ENCODE measurements at regions not wholly inside any gene's neighbourhood (a gene's known extent, or its start where the extent isn't known, plus 50 kb on each side); places are given as distances from the start of the nearest gene placed in this dataset.
A peak's percentile ranks its signal among the peaks of the same experiment; 100 is the strongest.
"Not testable (repeated sequence)": the region's sequence is repeated elsewhere in the genome, so short reads cannot be mapped to it uniquely, and the experiment has no call there.

DNA sequence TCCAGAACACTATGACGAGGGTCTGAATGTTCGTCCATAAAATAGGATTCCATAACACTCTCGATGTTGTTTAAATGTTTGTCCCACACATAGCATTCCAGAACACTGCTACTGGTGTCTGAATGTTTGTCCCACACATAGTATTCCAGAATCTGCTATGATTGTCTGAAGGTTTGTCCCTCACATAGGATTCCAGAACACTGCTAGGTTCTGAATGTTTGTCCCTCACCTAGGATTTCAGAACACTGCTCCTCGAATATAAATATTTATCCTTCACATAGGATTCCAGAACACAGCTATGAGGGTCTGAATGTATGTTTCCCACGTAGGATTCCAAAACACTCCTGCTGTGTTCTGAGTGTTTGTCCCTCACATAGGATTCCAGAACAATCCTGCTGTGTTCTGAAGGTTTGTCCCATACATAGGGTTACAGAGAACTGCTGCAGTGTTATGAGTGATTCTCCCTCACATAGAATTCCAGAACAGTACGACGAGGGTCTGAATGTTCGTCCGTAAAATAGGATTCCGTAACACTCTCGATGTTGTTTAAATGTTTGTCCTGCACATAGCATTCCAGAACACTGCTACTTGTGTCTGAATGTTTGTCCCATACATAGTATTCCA lies 215.3 kb downstream of the FOXD4L6 start:
- Histone ChIP-seq H3K4me3 (ENCODE audit: low read depth in 1 of 2, low read length in 2 of 2) (peak overlapping the region; percentile 5 to 23), H3K27me3 (ENCODE audit: low read depth, low read length) (no peaks in the 10 kb centered on the region), H3K9me3 (ENCODE audit: control insufficient read depth in 1 of 2, low read length in 2 of 2) (peaks cover 58 to 90% of the 10 kb centered on the region in 2 donors), H3K36me3 (ENCODE audit: control insufficient read depth in 1 of 2, insufficient read depth in 2 of 2, low read length in 2 of 2) (no peaks in the 10 kb centered on the region), H3K27ac (ENCODE audit: low read length) (no peak overlapping the region), H3K4me1 (ENCODE audit: control insufficient read depth in 1 of 2, insufficient read depth in 2 of 2, low read length in 2 of 2) (no peaks in the 10 kb centered on the region)

DNA sequence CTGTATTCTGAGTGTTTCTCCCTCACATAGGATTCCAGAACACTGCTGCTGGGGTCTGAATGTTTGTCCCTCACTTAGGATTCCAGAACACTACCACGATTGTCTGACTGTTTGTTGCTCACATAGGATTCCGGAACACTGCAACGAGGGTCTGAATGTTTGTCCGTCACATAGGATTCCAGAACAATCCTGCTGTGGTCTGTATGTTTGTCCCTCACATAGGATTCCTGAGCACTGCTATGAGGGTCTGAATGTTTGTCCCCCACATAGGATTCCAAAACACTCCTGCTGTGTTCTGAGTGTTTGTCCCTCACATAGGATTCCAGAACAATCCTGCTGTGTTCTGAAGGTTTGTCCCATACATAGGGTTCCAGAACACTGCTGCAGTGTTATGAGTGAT lies 215.8 kb downstream of the FOXD4L6 start:
- Histone ChIP-seq H3K9me3 (ENCODE audit: control insufficient read depth in 1 of 2, low read length in 2 of 2) (peaks cover 63 to 93% of the 10 kb centered on the region in 2 donors), H3K4me3 (ENCODE audit: low read depth in 1 of 2, low read length in 2 of 2) (peak overlapping the region; percentile 5 to 23)
- not testable (repeated sequence) for H3K27me3 ChIP-seq (ENCODE audit: low read depth, low read length); H3K27ac ChIP-seq (ENCODE audit: low read length); H3K36me3 ChIP-seq (ENCODE audit: control insufficient read depth in 1 of 2, insufficient read depth in 2 of 2, low read length in 2 of 2); H3K4me1 ChIP-seq (ENCODE audit: control insufficient read depth in 1 of 2, insufficient read depth in 2 of 2, low read length in 2 of 2)

DNA sequence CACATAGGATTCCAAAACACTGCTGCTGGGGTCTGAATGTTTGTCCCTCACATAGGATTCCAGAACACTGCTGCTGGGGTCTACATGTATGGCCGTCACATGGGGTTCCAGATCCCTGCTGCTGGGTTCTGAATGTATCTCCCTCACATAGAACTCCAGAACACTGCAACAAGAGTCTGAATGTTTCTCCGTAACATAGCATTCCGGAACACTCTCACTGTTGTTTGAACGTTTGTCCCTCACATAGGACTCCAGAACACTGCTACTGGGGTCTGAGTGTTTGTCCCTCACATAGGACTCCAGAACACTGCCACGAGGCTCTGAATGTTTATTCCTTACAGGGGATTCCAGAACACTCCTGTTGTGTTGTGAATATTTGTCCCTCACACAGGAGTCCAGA lies 216.8 kb downstream of the FOXD4L6 start:
- Histone ChIP-seq H3K4me1 (ENCODE audit: control insufficient read depth in 1 of 2, insufficient read depth in 2 of 2, low read length in 2 of 2) (no peaks in the 10 kb centered on the region), H3K27ac (ENCODE audit: low read length) (no peak overlapping the region), H3K27me3 (ENCODE audit: low read depth, low read length) (no peaks in the 10 kb centered on the region), H3K9me3 (ENCODE audit: control insufficient read depth in 1 of 2, low read length in 2 of 2) (peaks cover 72 to 100% of the 10 kb centered on the region in 2 donors), H3K36me3 (ENCODE audit: control insufficient read depth in 1 of 2, insufficient read depth in 2 of 2, low read length in 2 of 2) (no peaks in the 10 kb centered on the region), H3K4me3 (ENCODE audit: low read depth in 1 of 2, low read length in 2 of 2) (peak overlapping the region in 1 of 2 donors; percentile 23)

DNA sequence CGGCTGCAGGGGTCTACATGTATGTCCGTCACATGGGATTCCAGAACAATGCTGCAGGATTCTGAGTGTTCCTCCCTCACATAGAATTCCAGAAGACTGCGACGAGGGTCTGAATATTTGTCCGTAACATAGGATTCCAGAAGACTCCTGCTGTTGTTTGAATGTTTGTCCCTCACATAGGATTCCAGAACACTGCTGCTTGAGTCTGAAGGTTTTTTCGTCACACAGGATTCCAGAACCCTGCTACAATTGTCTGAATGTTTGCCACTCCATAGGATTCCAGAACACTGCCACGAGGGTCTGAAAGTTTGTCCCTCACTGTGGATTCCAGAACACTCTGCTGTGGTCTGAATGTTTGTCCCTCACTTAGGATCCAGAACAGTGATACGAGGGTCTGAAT lies 217.5 kb downstream of the FOXD4L6 start:
- not testable (repeated sequence) for H3K27ac ChIP-seq (ENCODE audit: low read length); H3K27me3 ChIP-seq (ENCODE audit: low read depth, low read length); H3K36me3 ChIP-seq (ENCODE audit: control insufficient read depth in 1 of 2, insufficient read depth in 2 of 2, low read length in 2 of 2); H3K4me1 ChIP-seq (ENCODE audit: control insufficient read depth in 1 of 2, insufficient read depth in 2 of 2, low read length in 2 of 2)
- Histone ChIP-seq H3K9me3 (ENCODE audit: control insufficient read depth in 1 of 2, low read length in 2 of 2) (peaks cover 77 to 100% of the 10 kb centered on the region in 2 donors), H3K4me3 (ENCODE audit: low read depth in 1 of 2, low read length in 2 of 2) (peak overlapping the region in 1 of 2 donors; percentile 23)

DNA sequence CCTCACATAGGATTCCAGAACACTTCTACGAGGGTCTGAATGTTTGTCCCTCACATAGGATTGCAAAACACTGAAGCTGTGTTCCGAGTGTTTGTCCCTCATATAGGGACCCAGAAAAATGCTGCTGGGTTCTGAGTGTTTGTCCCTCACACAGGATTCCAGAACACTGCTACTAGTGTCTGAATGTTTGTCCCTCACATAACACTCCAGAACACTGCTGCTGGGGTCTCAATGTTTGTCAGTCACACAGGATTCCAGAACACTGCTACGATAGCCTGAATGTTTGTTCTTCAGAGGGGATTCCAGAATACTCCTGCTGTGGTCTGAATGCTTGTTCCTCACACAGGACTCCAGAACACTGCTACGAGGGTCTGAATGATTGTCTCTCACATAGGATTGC lies 218.7 kb downstream of the FOXD4L6 start:
- peaks cover 82 to 100% of the 10 kb centered on the region in 2 donors for H3K9me3 ChIP-seq (ENCODE audit: control insufficient read depth in 1 of 2, low read length in 2 of 2)
- H3K36me3 ChIP-seq (ENCODE audit: control insufficient read depth in 1 of 2, insufficient read depth in 2 of 2, low read length in 2 of 2): no peaks in the 10 kb centered on the region
- peak overlapping the region; percentile 9 to 23 for H3K4me3 ChIP-seq (ENCODE audit: low read depth in 1 of 2, low read length in 2 of 2)
- H3K27ac ChIP-seq (ENCODE audit: low read length): no peak overlapping the region
- H3K27me3 ChIP-seq (ENCODE audit: low read depth, low read length): no peaks in the 10 kb centered on the region
- H3K4me1 ChIP-seq (ENCODE audit: control insufficient read depth in 1 of 2, insufficient read depth in 2 of 2, low read length in 2 of 2): no peaks in the 10 kb centered on the region

DNA sequence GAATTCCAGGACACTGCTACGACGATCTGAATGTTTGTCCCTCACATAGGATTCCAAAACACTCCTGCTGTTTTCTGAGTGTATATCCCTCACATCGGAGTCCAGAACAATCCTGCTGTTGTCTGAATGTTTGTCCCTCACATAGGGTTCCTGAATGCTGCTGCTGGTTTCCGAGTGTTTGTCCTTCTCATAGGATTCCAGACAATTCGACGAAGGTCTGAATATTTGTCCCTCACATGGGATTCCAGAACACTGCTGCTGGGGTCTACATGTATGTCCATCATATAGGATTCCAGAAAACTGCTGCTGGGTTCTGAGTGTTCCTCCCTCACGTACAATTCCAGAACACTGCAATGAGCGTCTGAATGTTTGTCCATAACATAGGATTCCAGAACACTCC lies 219.4 kb downstream of the FOXD4L6 start:
- not testable (repeated sequence) for H3K27ac ChIP-seq (ENCODE audit: low read length); H3K27me3 ChIP-seq (ENCODE audit: low read depth, low read length); H3K36me3 ChIP-seq (ENCODE audit: control insufficient read depth in 1 of 2, insufficient read depth in 2 of 2, low read length in 2 of 2); H3K4me1 ChIP-seq (ENCODE audit: control insufficient read depth in 1 of 2, insufficient read depth in 2 of 2, low read length in 2 of 2)
- peaks cover 75 to 100% of the 10 kb centered on the region in 2 donors for H3K9me3 ChIP-seq (ENCODE audit: control insufficient read depth in 1 of 2, low read length in 2 of 2)
- peak overlapping the region in 1 of 2 donors; percentile 23 for H3K4me3 ChIP-seq (ENCODE audit: low read depth in 1 of 2, low read length in 2 of 2)

DNA sequence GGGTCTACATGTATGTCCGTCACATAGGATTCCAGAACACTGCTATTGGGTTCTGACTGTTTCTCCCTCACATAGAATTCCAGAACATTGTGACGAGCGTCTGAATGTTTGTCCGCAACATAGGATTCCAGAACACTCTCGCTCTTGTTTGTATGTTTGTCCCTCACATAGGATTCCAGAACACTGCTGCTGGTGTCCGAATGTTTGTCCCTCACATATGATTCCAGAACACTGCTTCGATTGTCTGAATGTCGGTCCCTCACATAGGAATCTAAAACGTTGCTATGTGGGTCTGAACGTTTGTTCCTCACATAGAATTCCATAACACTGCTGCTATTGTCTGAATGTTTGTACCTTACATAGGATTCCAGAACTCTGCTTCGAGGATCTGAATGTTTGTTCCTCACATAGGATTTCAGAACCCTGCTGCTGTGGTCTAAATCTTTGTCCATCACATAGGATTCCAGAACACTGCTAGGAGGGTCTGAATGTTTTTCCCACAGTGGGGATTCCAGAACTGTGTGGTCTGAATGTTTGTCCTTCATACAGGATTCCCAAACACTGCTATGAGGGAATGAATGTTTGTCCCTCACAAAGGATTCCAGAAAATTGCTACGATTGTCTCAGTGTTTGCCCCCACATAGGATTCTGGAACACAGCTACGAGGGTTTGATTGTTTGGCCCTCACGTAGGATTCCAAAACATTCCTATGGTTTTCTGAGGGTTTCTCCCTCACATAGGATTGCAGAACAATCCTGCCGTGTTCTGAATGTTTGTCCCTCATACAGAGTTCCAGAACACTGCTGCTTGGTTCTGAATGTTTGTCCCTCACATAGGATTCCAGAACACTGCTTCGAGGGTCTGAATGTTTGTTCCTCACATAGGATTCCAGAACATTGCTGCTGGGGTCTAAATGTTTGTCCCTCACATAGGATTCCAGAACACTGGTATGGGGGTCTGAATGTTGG lies 220.5 kb downstream of the FOXD4L6 start:
- Histone ChIP-seq H3K36me3 (ENCODE audit: control insufficient read depth in 1 of 2, insufficient read depth in 2 of 2, low read length in 2 of 2) (no peaks in the 10 kb centered on the region), H3K4me3 (ENCODE audit: low read depth in 1 of 2, low read length in 2 of 2) (peak overlapping the region in 1 of 2 donors; percentile 23), H3K9me3 (ENCODE audit: control insufficient read depth in 1 of 2, low read length in 2 of 2) (peaks cover 70 to 100% of the 10 kb centered on the region in 2 donors), H3K27me3 (ENCODE audit: low read depth, low read length) (no peaks in the 10 kb centered on the region), H3K27ac (ENCODE audit: low read length) (no peak overlapping the region), H3K4me1 (ENCODE audit: control insufficient read depth in 1 of 2, insufficient read depth in 2 of 2, low read length in 2 of 2) (no peaks in the 10 kb centered on the region)

DNA sequence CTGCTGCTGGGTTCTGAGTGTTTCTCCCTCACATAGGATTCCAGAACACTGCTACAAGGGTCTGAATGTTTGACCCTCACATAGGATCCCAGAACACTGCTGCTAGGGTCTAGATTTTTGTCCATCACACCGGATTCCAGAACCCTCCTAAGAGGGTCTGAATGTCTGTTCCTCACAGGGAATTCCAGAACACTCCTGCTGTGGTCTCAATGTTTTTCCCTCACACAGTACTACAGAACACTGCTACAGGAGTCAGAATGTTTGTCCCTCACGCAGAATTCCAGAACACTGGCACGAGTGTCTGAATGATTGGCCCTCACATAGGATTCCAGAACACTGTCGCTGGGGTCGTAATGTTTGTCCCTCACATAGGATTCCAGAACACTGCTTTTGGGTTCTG lies 221.6 kb downstream of the FOXD4L6 start:
- peak overlapping the region; percentile 11 to 23 for H3K4me3 ChIP-seq (ENCODE audit: low read depth in 1 of 2, low read length in 2 of 2)
- peaks cover 63 to 98% of the 10 kb centered on the region in 2 donors for H3K9me3 ChIP-seq (ENCODE audit: control insufficient read depth in 1 of 2, low read length in 2 of 2)
- H3K36me3 ChIP-seq (ENCODE audit: control insufficient read depth in 1 of 2, insufficient read depth in 2 of 2, low read length in 2 of 2): not testable (repeated sequence)

DNA sequence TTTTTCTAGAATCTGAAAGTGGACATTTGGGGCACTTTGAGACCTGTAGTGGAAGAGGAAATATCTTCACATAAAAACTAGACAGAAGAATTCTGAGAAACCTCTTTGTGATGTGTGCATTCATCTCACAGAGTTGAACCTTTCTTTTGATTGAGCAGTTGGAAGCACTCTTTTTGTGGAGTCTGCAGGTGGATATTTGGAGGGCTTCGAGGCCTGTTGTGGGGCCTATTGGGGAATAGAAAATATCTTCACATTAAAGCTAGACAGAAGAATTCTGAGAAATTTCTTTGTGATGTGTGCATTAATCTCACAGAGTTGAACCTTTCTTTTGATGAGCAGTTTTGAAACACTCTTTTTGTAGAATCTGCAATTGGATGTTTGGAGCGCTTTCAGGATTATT lies 236.2 kb downstream of the FOXD4L6 start:
- not testable (repeated sequence) for H3K27ac ChIP-seq (ENCODE audit: low read length); H3K27me3 ChIP-seq (ENCODE audit: low read depth, low read length); H3K36me3 ChIP-seq (ENCODE audit: control insufficient read depth in 1 of 2, insufficient read depth in 2 of 2, low read length in 2 of 2); H3K4me1 ChIP-seq (ENCODE audit: control insufficient read depth in 1 of 2, insufficient read depth in 2 of 2, low read length in 2 of 2)
- Histone ChIP-seq H3K9me3 (ENCODE audit: control insufficient read depth in 1 of 2, low read length in 2 of 2) (peaks cover 28 to 91% of the 10 kb centered on the region in 2 donors), H3K4me3 (ENCODE audit: low read depth in 1 of 2, low read length in 2 of 2) (peak overlapping the region in 1 of 2 donors; percentile 57)

More for the DNA sequence above, 221.6 kb downstream of the FOXD4L6 start:
- H3K27ac ChIP-seq (ENCODE audit: low read length); H3K27me3 ChIP-seq (ENCODE audit: low read depth, low read length); H3K4me1 ChIP-seq (ENCODE audit: control insufficient read depth in 1 of 2, insufficient read depth in 2 of 2, low read length in 2 of 2): not testable (repeated sequence)

DNA sequence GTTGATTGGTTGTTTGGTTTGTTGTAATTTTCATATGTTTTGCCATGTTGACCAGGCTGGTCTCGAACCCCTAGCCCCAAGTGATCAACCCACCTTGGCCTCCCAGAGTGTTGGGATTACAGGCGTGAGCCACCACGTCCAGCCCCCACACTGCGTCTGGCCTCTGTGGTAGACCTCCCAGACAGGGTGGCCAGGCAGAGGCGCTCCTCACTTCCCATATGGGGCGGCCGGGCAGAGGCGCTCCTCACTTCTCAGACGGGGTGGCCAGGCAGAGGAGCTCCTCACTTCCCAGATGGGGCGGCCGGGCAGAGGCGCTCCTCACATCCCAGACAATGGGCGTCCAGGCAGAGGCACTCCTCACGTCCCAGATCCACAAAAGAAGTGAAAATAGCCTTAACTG lies 242.6 kb downstream of the FOXD4L6 start:
- peak overlapping the region in 1 of 2 donors; percentile 45 for H3K4me3 ChIP-seq (ENCODE audit: low read depth in 1 of 2, low read length in 2 of 2)
- not testable (repeated sequence) for H3K4me1 ChIP-seq (ENCODE audit: control insufficient read depth in 1 of 2, insufficient read depth in 2 of 2, low read length in 2 of 2); H3K27ac ChIP-seq (ENCODE audit: low read length); H3K36me3 ChIP-seq (ENCODE audit: control insufficient read depth in 1 of 2, insufficient read depth in 2 of 2, low read length in 2 of 2); H3K27me3 ChIP-seq (ENCODE audit: low read depth, low read length)
- peaks cover 21 to 92% of the 10 kb centered on the region in 2 donors for H3K9me3 ChIP-seq (ENCODE audit: control insufficient read depth in 1 of 2, low read length in 2 of 2)

DNA sequence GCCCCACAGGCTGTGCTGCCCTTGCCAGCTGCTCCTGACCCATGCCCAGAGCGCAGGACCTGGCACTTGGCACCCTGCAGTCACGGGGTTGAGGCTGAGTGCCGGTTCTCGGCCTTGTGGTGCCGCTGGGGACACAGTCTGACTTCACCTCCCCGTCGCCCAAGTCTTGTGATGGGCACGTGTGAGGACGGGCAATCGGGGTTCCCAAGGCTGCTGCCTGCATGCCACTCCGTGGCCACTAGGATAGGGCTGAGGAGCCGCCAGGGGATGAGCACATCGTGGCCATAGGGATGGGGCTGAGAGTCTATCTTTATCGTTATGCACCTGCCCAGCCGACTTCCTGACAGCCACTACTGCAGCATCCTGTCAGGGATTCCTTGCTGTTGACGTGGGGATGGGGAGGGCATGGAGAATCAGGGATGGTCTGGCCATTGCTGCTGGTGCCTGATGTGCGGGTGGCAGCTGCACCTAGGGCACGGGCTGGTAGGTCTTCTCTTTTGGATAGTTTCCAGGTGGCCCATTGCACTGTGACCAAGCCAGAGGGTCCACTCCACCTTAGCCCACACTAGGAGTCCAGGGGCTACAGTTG lies 243.5 kb downstream of the FOXD4L6 start:
- Histone ChIP-seq H3K9me3 (ENCODE audit: control insufficient read depth in 1 of 2, low read length in 2 of 2) (peaks cover 21 to 95% of the 10 kb centered on the region in 2 donors), H3K4me3 (ENCODE audit: low read depth in 1 of 2, low read length in 2 of 2) (peak overlapping the region in 1 of 2 donors; percentile 58)
- H3K4me1 ChIP-seq (ENCODE audit: control insufficient read depth in 1 of 2, insufficient read depth in 2 of 2, low read length in 2 of 2); H3K36me3 ChIP-seq (ENCODE audit: control insufficient read depth in 1 of 2, insufficient read depth in 2 of 2, low read length in 2 of 2); H3K27me3 ChIP-seq (ENCODE audit: low read depth, low read length); H3K27ac ChIP-seq (ENCODE audit: low read length): not testable (repeated sequence)
